HFFc6 (cell line): ENCODE measurements at regions not wholly inside any gene's neighbourhood (a gene's known extent, or its start where the extent isn't known, plus 50 kb on each side); places are given as distances from the start of the nearest gene placed in this dataset.

Experiments used
- DNase-seq: peaks from one replicate; pipeline ENCODE4 v3.0.0-alpha.2; 2018
- H3K27ac Mint-ChIP-seq: 2 replicates; pipeline ENCODE4 v1.8.0; 2020; ENCODE audit warnings: mild to moderate bottlenecking, mixed read lengths
- H3K27me3 Mint-ChIP-seq: 2 replicates; pipeline ENCODE4 v1.8.0; 2021; ENCODE audit warnings: mild to moderate bottlenecking, moderate library complexity, mixed read lengths; ENCODE audit not compliant: insufficient read depth
- H3K36me3 Mint-ChIP-seq: 2 replicates; pipeline ENCODE4 v1.8.0; 2021; ENCODE audit warnings: low read depth, mixed read lengths
- H3K4me1 Mint-ChIP-seq: 2 replicates; pipeline ENCODE4 v1.8.0; 2020; ENCODE audit warnings: low read depth, mixed read lengths
- H3K4me3 Mint-ChIP-seq: 2 replicates; pipeline ENCODE4 v1.8.0; 2020; ENCODE audit warnings: mild to moderate bottlenecking, moderate library complexity, mixed read lengths
- H3K9me3 Mint-ChIP-seq: 2 replicates; pipeline ENCODE4 v1.8.0; 2020; ENCODE audit warnings: mild to moderate bottlenecking, mixed read lengths
- CTCF ChIP-seq: fragments of 200-600 bp; sonication (generic); IDR thresholded peaks from 2 replicates; pipeline ENCODE4 v1.5.0; 2021; ENCODE audit warnings: antibody characterized with exemption, mild to moderate bottlenecking

GRCh38 chr14:44712024-44712815, 205.1 kb upstream of the FSCB start:
- Mint-ChIP-seq H3K36me3 (peaks cover 4% of the 10 kb centered on the region; the same call in 1 of the 2 replicates), H3K27ac (no peak overlapping the region), H3K27me3 (no peaks in the 10 kb centered on the region), H3K4me3 (no peak overlapping the region), H3K9me3 (peaks cover 37% of the 10 kb centered on the region), H3K4me1 (no peaks in the 10 kb centered on the region)
- no peak for TF ChIP-seq CTCF
- DNase-seq = no peak

GRCh38 chr14:44701563-44702263, 194.6 kb upstream of the FSCB start:
- Mint-ChIP-seq H3K4me3 (no peak overlapping the region), H3K36me3 (no peaks in the 10 kb centered on the region), H3K27me3 (no peaks in the 10 kb centered on the region), H3K9me3 (peaks cover 38% of the 10 kb centered on the region), H3K4me1 (no peaks in the 10 kb centered on the region), H3K27ac (no peak overlapping the region)
- no peak for DNase-seq
- TF ChIP-seq CTCF = no peak

- no peaks in the 10 kb centered on the region for H3K27me3 Mint-ChIP-seq
- no peaks in the 10 kb centered on the region for H3K4me1 Mint-ChIP-seq
- no peak overlapping the region for H3K4me3 Mint-ChIP-seq
- no peak for DNase-seq
- TF ChIP-seq CTCF = no peak
- H3K36me3 Mint-ChIP-seq = no peaks in the 10 kb centered on the region
- no peak overlapping the region for H3K27ac Mint-ChIP-seq
- peaks cover 45% of the 10 kb centered on the region for H3K9me3 Mint-ChIP-seq
Observed at GRCh38 chr14:44700694-44701093, 193.6 kb upstream of the FSCB start.

- Mint-ChIP-seq H3K27ac (no peak overlapping the region), H3K4me1 (no peaks in the 10 kb centered on the region), H3K36me3 (no peaks in the 10 kb centered on the region), H3K4me3 (no peak overlapping the region), H3K27me3 (no peaks in the 10 kb centered on the region), H3K9me3 (peaks cover 47% of the 10 kb centered on the region)
- no peak for TF ChIP-seq CTCF
- no peak for DNase-seq
Observed at GRCh38 chr14:44700184-44700583, 193.1 kb upstream of the FSCB start.

GRCh38 chr14:44699391-44699790, 192.3 kb upstream of the FSCB start:
- no peaks in the 10 kb centered on the region for H3K4me1 Mint-ChIP-seq
- no peaks in the 10 kb centered on the region for H3K27me3 Mint-ChIP-seq
- no peak for TF ChIP-seq CTCF
- no peak overlapping the region for H3K4me3 Mint-ChIP-seq
- H3K36me3 Mint-ChIP-seq = no peaks in the 10 kb centered on the region
- DNase-seq = no peak
- H3K27ac Mint-ChIP-seq = no peak overlapping the region
- H3K9me3 Mint-ChIP-seq = peaks cover 47% of the 10 kb centered on the region
